ENCODE measurements at regions not wholly inside any gene's neighbourhood (a gene's known extent, or its start where the extent isn't known, plus 50 kb on each side); places are given as distances from the start of the nearest gene placed in this dataset.
"Not testable (repeated sequence)": the region's sequence is repeated elsewhere in the genome, so short reads cannot be mapped to it uniquely, and the experiment has no call there.

GRCh38 chr12:105510526-105510925, 180.0 kb downstream of the C12orf75 start:
- H3K9me3 ChIP-seq (ENCODE audit: control insufficient read depth, insufficient read depth, low read depth, low read length) = no peaks in the 10 kb centered on the region
- H3K27ac ChIP-seq (ENCODE audit: insufficient read depth, low read length) = no peak overlapping the region
- no peak overlapping the region for H3K4me2 ChIP-seq (ENCODE audit: extremely low read depth, insufficient read depth, low read length)
- TF ChIP-seq CTCF (conservative IDR thresholded peaks at IDR 0.05 in 1 of 2, IDR thresholded peaks at IDR 0.05 in 1 of 2; ENCODE audit: low read depth in 1 of 2, low read length in 2 of 2) (no peak), EZH2 (IDR thresholded peaks at IDR 0.05; ENCODE audit: low read length, missing control alignments) (no peak)
- peaks cover 3% of the 10 kb centered on the region for H3K27me3 ChIP-seq (ENCODE audit: control insufficient read depth, insufficient read depth, low read length)
- H3K9ac ChIP-seq (ENCODE audit: insufficient read depth, low read length) = no peak overlapping the region
- H2AFZ ChIP-seq (ENCODE audit: low read length) = no peak overlapping the region
- H3K36me3 ChIP-seq (ENCODE audit: control insufficient read depth, insufficient read depth, low read length) = no peaks in the 10 kb centered on the region
- no peak overlapping the region for H3K4me3 ChIP-seq (replicated peaks in 1 of 4; ENCODE audit: control extremely low read depth in 1 of 4, insufficient read depth in 1 of 4, low read depth in 3 of 4, low read length in 4 of 4)
- H3K79me2 ChIP-seq (ENCODE audit: control insufficient read depth, insufficient read depth, low read length) = no peaks in the 10 kb centered on the region
- no peaks in the 10 kb centered on the region for H3K4me1 ChIP-seq (ENCODE audit: control insufficient read depth, extremely low read depth, insufficient read depth, low read length)
- H4K20me1 ChIP-seq (ENCODE audit: control insufficient read depth, extremely low read depth, insufficient read depth, low read length) = no peaks in the 10 kb centered on the region
- DNase-seq (ENCODE audit: low read depth in 2 of 2) = no peak

GRCh38 chr12:105512861-105513260, 182.4 kb downstream of the C12orf75 start:
- not testable (repeated sequence) for H2AFZ ChIP-seq (ENCODE audit: low read length); DNase-seq (ENCODE audit: low read depth in 2 of 2); H3K79me2 ChIP-seq (ENCODE audit: control insufficient read depth, insufficient read depth, low read length); H3K4me1 ChIP-seq (ENCODE audit: control insufficient read depth, extremely low read depth, insufficient read depth, low read length); H3K36me3 ChIP-seq (ENCODE audit: control insufficient read depth, insufficient read depth, low read length); H3K4me3 ChIP-seq (replicated peaks in 1 of 4; ENCODE audit: control extremely low read depth in 1 of 4, insufficient read depth in 1 of 4, low read depth in 3 of 4, low read length in 4 of 4); H3K9ac ChIP-seq (ENCODE audit: insufficient read depth, low read length); H3K27me3 ChIP-seq (ENCODE audit: control insufficient read depth, insufficient read depth, low read length); H4K20me1 ChIP-seq (ENCODE audit: control insufficient read depth, extremely low read depth, insufficient read depth, low read length); H3K9me3 ChIP-seq (ENCODE audit: control insufficient read depth, insufficient read depth, low read depth, low read length); H3K27ac ChIP-seq (ENCODE audit: insufficient read depth, low read length); H3K4me2 ChIP-seq (ENCODE audit: extremely low read depth, insufficient read depth, low read length)

GRCh38 chr12:105522166-105522825, 191.8 kb downstream of the C12orf75 start:
- Histone ChIP-seq H4K20me1 (ENCODE audit: control insufficient read depth, extremely low read depth, insufficient read depth, low read length) (no peaks in the 10 kb centered on the region), H3K27ac (ENCODE audit: insufficient read depth, low read length) (no peak overlapping the region), H3K9me3 (ENCODE audit: control insufficient read depth, insufficient read depth, low read depth, low read length) (no peaks in the 10 kb centered on the region), H3K4me3 (replicated peaks in 1 of 4; ENCODE audit: control extremely low read depth in 1 of 4, insufficient read depth in 1 of 4, low read depth in 3 of 4, low read length in 4 of 4) (no peak overlapping the region), H2AFZ (ENCODE audit: low read length) (no peak overlapping the region), H3K9ac (ENCODE audit: insufficient read depth, low read length) (no peak overlapping the region), H3K36me3 (ENCODE audit: control insufficient read depth, insufficient read depth, low read length) (no peaks in the 10 kb centered on the region), H3K27me3 (ENCODE audit: control insufficient read depth, insufficient read depth, low read length) (no peaks in the 10 kb centered on the region), H3K4me1 (ENCODE audit: control insufficient read depth, extremely low read depth, insufficient read depth, low read length) (peaks cover 7% of the 10 kb centered on the region), H3K79me2 (ENCODE audit: control insufficient read depth, insufficient read depth, low read length) (no peaks in the 10 kb centered on the region), H3K4me2 (ENCODE audit: extremely low read depth, insufficient read depth, low read length) (no peak overlapping the region)
- peak; percentile 20 to 92 for DNase-seq (ENCODE audit: low read depth in 2 of 2)
- TF ChIP-seq CTCF (conservative IDR thresholded peaks at IDR 0.05 in 1 of 2, IDR thresholded peaks at IDR 0.05 in 1 of 2; ENCODE audit: low read depth in 1 of 2, low read length in 2 of 2) (no peak), EZH2 (IDR thresholded peaks at IDR 0.05; ENCODE audit: low read length, missing control alignments) (no peak)

Measured in fibroblast of lung (primary cell).